ENCODE measurements at regions not wholly inside any gene's neighbourhood (a gene's known extent, or its start where the extent isn't known, plus 50 kb on each side); places are given as distances from the start of the nearest gene placed in this dataset.

DNA sequence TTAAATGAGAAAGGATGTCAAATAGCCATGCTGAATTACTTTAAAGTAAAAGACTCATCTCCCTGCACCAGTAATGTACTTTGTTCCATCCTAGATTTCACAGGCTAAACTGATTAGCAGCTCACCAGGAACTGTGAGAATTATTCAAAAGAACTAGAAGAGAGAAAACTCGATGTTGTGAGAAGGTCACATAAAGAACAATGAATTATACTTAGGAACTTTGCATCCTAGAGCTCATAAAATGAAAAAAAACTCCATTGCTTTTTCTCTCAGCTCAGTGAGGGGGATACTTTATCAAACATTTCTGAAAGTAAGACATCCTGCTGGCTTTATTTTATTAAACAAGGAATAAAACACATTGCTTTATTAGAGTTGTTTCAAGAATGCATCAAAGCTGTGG lies 278.5 kb downstream of the MRPL39 start:
- no peak for DNase-seq

DNA sequence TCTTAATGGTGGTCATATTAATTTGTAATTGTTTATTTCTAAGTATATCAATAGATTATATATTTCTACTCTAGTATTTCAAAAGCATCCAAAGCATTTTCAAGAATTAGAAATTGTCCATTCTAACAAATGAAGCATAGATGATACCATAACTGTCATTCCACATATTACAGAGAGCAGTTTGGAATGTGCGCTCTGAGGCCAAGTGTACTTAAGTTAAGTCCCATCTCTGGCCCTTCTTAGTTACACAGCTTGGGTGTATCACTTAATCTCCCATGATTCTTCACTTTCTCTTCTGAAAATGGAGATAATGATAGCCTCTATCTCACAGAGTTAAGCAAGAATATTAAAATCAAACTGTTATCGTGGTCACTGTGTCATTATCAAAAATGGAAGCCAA lies 281.1 kb downstream of the MRPL39 start:
- no peaks in the 10 kb centered on the region for H3K36me3 ChIP-seq (ENCODE audit: control insufficient read depth in 1 of 2, insufficient read depth in 2 of 2, low read depth in 1 of 2, low read length in 2 of 2)
- no peak overlapping the region for H3K9ac ChIP-seq (ENCODE audit: low read length)
- no peaks in the 10 kb centered on the region for H3K79me1 ChIP-seq (replicated peaks; ENCODE audit: low read length, poor library complexity, severe bottlenecking)
- H2BK5ac ChIP-seq (ENCODE audit: low read depth, low read length, poor library complexity, severe bottlenecking): no peak overlapping the region
- no peak overlapping the region for H2AFZ ChIP-seq (ENCODE audit: low read depth, low read length)
- H4K8ac ChIP-seq (ENCODE audit: low read length): no peak overlapping the region
- no peak overlapping the region for H2AK5ac ChIP-seq (ENCODE audit: low read length, severe bottlenecking)
- H2BK15ac ChIP-seq (ENCODE audit: low read depth, poor library complexity, severe bottlenecking): no peak overlapping the region
- no peak overlapping the region for H3K14ac ChIP-seq (ENCODE audit: low read length in 2 of 2)
- H3K4ac ChIP-seq (ENCODE audit: low read depth in 1 of 2, low read length in 2 of 2): no peak overlapping the region
- no peak overlapping the region for H3K4me2 ChIP-seq (ENCODE audit: low read length, poor library complexity, severe bottlenecking)
- no peak overlapping the region for H3K18ac ChIP-seq (ENCODE audit: low read depth in 1 of 2, low read length in 2 of 2)
- no peak overlapping the region for H2BK12ac ChIP-seq (ENCODE audit: low read length in 2 of 2)
- H2BK120ac ChIP-seq (ENCODE audit: low read depth, low read length): no peak overlapping the region
- no peak overlapping the region for H3K27ac ChIP-seq (ENCODE audit: low read length, poor library complexity, severe bottlenecking)
- no peak overlapping the region for H4K91ac ChIP-seq (ENCODE audit: low read length)
- DNase-seq: no peak
- 100% methylated on average over 1 of the region's 2 CpGs for WGBS
- no peaks in the 10 kb centered on the region for H3K27me3 ChIP-seq (ENCODE audit: control insufficient read depth in 1 of 2, insufficient read depth in 1 of 2, low read length in 2 of 2)
- no peak overlapping the region for H3K23ac ChIP-seq (ENCODE audit: low read length in 2 of 2)
- no peaks in the 10 kb centered on the region for H3K9me3 ChIP-seq (ENCODE audit: control insufficient read depth, low read length)
- no peak overlapping the region for H3K4me3 ChIP-seq (ENCODE audit: insufficient read depth in 1 of 2, low read depth in 1 of 2, low read length in 2 of 2)
- no peaks in the 10 kb centered on the region for H3K4me1 ChIP-seq (ENCODE audit: control insufficient read depth, insufficient read depth, low read depth, low read length)

More for the DNA sequence above, 278.5 kb downstream of the MRPL39 start:
- Histone ChIP-seq H3K14ac (ENCODE audit: low read length in 2 of 2) (no peak overlapping the region), H2BK5ac (ENCODE audit: low read depth, low read length, poor library complexity, severe bottlenecking) (no peak overlapping the region), H3K4me3 (ENCODE audit: insufficient read depth in 1 of 2, low read depth in 1 of 2, low read length in 2 of 2) (no peak overlapping the region), H4K91ac (ENCODE audit: low read length) (no peak overlapping the region), H3K4me1 (ENCODE audit: control insufficient read depth, insufficient read depth, low read depth, low read length) (no peaks in the 10 kb centered on the region), H3K23ac (ENCODE audit: low read length in 2 of 2) (no peak overlapping the region), H3K18ac (ENCODE audit: low read depth in 1 of 2, low read length in 2 of 2) (no peak overlapping the region), H3K27ac (ENCODE audit: low read length, poor library complexity, severe bottlenecking) (no peak overlapping the region), H2BK120ac (ENCODE audit: low read depth, low read length) (no peak overlapping the region), H3K27me3 (ENCODE audit: control insufficient read depth in 1 of 2, insufficient read depth in 1 of 2, low read length in 2 of 2) (no peaks in the 10 kb centered on the region), H3K4ac (ENCODE audit: low read depth in 1 of 2, low read length in 2 of 2) (no peak overlapping the region), H2BK12ac (ENCODE audit: low read length in 2 of 2) (no peak overlapping the region), H3K9me3 (ENCODE audit: control insufficient read depth, low read length) (no peaks in the 10 kb centered on the region), H2AK5ac (ENCODE audit: low read length, severe bottlenecking) (no peak overlapping the region), H3K79me1 (replicated peaks; ENCODE audit: low read length, poor library complexity, severe bottlenecking) (no peaks in the 10 kb centered on the region), H3K36me3 (ENCODE audit: control insufficient read depth in 1 of 2, insufficient read depth in 2 of 2, low read depth in 1 of 2, low read length in 2 of 2) (no peaks in the 10 kb centered on the region), H4K8ac (ENCODE audit: low read length) (no peak overlapping the region), H2BK15ac (ENCODE audit: low read depth, poor library complexity, severe bottlenecking) (no peak overlapping the region), H3K9ac (ENCODE audit: low read length) (peak overlapping the region; percentile 32), H3K4me2 (ENCODE audit: low read length, poor library complexity, severe bottlenecking) (no peak overlapping the region), H2AFZ (ENCODE audit: low read depth, low read length) (no peak overlapping the region)
- WGBS: no CpG with 5 or more reads among the region's 1 CpG

DNA sequence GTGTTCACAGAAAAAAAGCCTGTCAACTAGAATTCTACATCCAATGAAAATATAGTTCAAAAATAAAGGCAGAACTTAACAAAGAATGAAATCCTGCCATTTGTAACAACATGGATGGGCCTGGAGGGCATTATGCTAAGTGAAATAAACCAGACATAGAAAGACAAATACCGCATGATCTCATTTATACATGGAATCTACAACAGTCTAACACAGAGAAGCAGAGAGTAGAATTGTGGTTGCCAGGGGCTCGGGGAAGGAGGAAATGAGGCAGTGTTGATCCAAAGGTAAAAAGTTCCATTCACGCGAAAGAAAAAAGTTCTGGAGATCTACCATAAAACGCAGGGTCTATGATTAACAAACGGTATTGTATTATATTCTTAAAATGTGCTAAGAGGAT lies 282.6 kb downstream of the MRPL39 start:
- H4K91ac ChIP-seq (ENCODE audit: low read length): no peak overlapping the region
- H3K4me3 ChIP-seq (ENCODE audit: insufficient read depth in 1 of 2, low read depth in 1 of 2, low read length in 2 of 2): no peak overlapping the region
- H3K4ac ChIP-seq (ENCODE audit: low read depth in 1 of 2, low read length in 2 of 2): no peak overlapping the region
- 84% methylated on average over 4 of the region's 6 CpGs for WGBS
- H3K4me2 ChIP-seq (ENCODE audit: low read length, poor library complexity, severe bottlenecking): no peak overlapping the region
- no peak overlapping the region for H2AFZ ChIP-seq (ENCODE audit: low read depth, low read length)
- no peak overlapping the region for H2AK5ac ChIP-seq (ENCODE audit: low read length, severe bottlenecking)
- no peaks in the 10 kb centered on the region for H3K4me1 ChIP-seq (ENCODE audit: control insufficient read depth, insufficient read depth, low read depth, low read length)
- no peaks in the 10 kb centered on the region for H3K27me3 ChIP-seq (ENCODE audit: control insufficient read depth in 1 of 2, insufficient read depth in 1 of 2, low read length in 2 of 2)
- H2BK15ac ChIP-seq (ENCODE audit: low read depth, poor library complexity, severe bottlenecking): no peak overlapping the region
- H3K9ac ChIP-seq (ENCODE audit: low read length): no peak overlapping the region
- no peak for DNase-seq
- H3K23ac ChIP-seq (ENCODE audit: low read length in 2 of 2): no peak overlapping the region
- no peak overlapping the region for H2BK120ac ChIP-seq (ENCODE audit: low read depth, low read length)
- no peak overlapping the region for H2BK5ac ChIP-seq (ENCODE audit: low read depth, low read length, poor library complexity, severe bottlenecking)
- H2BK12ac ChIP-seq (ENCODE audit: low read length in 2 of 2): no peak overlapping the region
- H4K8ac ChIP-seq (ENCODE audit: low read length): no peak overlapping the region
- no peak overlapping the region for H3K18ac ChIP-seq (ENCODE audit: low read depth in 1 of 2, low read length in 2 of 2)
- H3K9me3 ChIP-seq (ENCODE audit: control insufficient read depth, low read length): no peaks in the 10 kb centered on the region
- no peak overlapping the region for H3K27ac ChIP-seq (ENCODE audit: low read length, poor library complexity, severe bottlenecking)
- no peaks in the 10 kb centered on the region for H3K79me1 ChIP-seq (replicated peaks; ENCODE audit: low read length, poor library complexity, severe bottlenecking)
- H3K36me3 ChIP-seq (ENCODE audit: control insufficient read depth in 1 of 2, insufficient read depth in 2 of 2, low read depth in 1 of 2, low read length in 2 of 2): no peaks in the 10 kb centered on the region
- H3K14ac ChIP-seq (ENCODE audit: low read length in 2 of 2): no peak overlapping the region

DNA sequence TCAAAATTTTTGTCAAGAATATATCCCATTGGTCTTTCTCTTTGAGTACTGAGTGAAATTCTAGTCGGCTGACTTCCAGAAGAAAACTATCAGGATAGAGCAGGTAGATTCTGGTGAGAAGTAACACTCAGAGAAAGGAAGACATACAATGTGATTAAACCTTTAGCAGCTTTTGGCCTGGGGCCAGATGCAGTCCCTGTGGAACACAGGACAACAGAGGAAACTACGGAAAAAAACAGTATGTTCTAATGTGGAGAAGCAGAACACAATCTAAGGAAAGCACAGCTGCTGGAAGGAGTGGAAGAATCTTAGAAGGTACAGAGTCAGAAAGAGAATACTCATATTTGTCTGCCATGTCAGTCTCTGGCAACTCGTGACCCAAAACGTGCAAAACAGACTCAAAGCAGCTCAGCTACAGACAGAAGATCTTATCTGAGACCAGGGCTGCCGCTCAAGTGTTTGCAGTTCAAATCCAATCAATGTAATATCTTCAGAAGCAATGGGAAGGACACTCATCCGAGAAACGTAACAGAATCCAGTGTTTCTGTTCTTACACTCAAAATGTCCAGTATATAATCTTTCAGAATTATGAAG lies 283.8 kb downstream of the MRPL39 start:
- Histone ChIP-seq H4K91ac (ENCODE audit: low read length) (no peak overlapping the region), H3K14ac (ENCODE audit: low read length in 2 of 2) (no peak overlapping the region)
- WGBS: 61% methylated on average over 5 of the region's 7 CpGs

More for the DNA sequence above, 283.8 kb downstream of the MRPL39 start:
- no peaks in the 10 kb centered on the region for H3K36me3 ChIP-seq (ENCODE audit: control insufficient read depth in 1 of 2, insufficient read depth in 2 of 2, low read depth in 1 of 2, low read length in 2 of 2)
- H3K4me2 ChIP-seq (ENCODE audit: low read length, poor library complexity, severe bottlenecking): no peak overlapping the region
- no peak overlapping the region for H3K27ac ChIP-seq (ENCODE audit: low read length, poor library complexity, severe bottlenecking)
- H4K8ac ChIP-seq (ENCODE audit: low read length): no peak overlapping the region
- H2BK15ac ChIP-seq (ENCODE audit: low read depth, poor library complexity, severe bottlenecking): no peak overlapping the region
- DNase-seq: no peak
- no peaks in the 10 kb centered on the region for H3K27me3 ChIP-seq (ENCODE audit: control insufficient read depth in 1 of 2, insufficient read depth in 1 of 2, low read length in 2 of 2)
- H2AFZ ChIP-seq (ENCODE audit: low read depth, low read length): no peak overlapping the region
- H2AK5ac ChIP-seq (ENCODE audit: low read length, severe bottlenecking): no peak overlapping the region
- H3K9ac ChIP-seq (ENCODE audit: low read length): no peak overlapping the region
- no peak overlapping the region for H2BK5ac ChIP-seq (ENCODE audit: low read depth, low read length, poor library complexity, severe bottlenecking)
- H3K23ac ChIP-seq (ENCODE audit: low read length in 2 of 2): no peak overlapping the region
- no peak overlapping the region for H2BK120ac ChIP-seq (ENCODE audit: low read depth, low read length)
- no peaks in the 10 kb centered on the region for H3K79me1 ChIP-seq (replicated peaks; ENCODE audit: low read length, poor library complexity, severe bottlenecking)
- H3K9me3 ChIP-seq (ENCODE audit: control insufficient read depth, low read length): no peaks in the 10 kb centered on the region
- H3K18ac ChIP-seq (ENCODE audit: low read depth in 1 of 2, low read length in 2 of 2): no peak overlapping the region
- H3K4me1 ChIP-seq (ENCODE audit: control insufficient read depth, insufficient read depth, low read depth, low read length): no peaks in the 10 kb centered on the region
- H3K4ac ChIP-seq (ENCODE audit: low read depth in 1 of 2, low read length in 2 of 2): no peak overlapping the region
- no peak overlapping the region for H2BK12ac ChIP-seq (ENCODE audit: low read length in 2 of 2)
- H3K4me3 ChIP-seq (ENCODE audit: insufficient read depth in 1 of 2, low read depth in 1 of 2, low read length in 2 of 2): no peak overlapping the region

All from mesenchymal stem cell (in vitro differentiated cells and primary cell).